ENCODE measurements at regions not wholly inside any gene's neighbourhood (a gene's known extent, or its start where the extent isn't known, plus 50 kb on each side); places are given as distances from the start of the nearest gene placed in this dataset.

DNA sequence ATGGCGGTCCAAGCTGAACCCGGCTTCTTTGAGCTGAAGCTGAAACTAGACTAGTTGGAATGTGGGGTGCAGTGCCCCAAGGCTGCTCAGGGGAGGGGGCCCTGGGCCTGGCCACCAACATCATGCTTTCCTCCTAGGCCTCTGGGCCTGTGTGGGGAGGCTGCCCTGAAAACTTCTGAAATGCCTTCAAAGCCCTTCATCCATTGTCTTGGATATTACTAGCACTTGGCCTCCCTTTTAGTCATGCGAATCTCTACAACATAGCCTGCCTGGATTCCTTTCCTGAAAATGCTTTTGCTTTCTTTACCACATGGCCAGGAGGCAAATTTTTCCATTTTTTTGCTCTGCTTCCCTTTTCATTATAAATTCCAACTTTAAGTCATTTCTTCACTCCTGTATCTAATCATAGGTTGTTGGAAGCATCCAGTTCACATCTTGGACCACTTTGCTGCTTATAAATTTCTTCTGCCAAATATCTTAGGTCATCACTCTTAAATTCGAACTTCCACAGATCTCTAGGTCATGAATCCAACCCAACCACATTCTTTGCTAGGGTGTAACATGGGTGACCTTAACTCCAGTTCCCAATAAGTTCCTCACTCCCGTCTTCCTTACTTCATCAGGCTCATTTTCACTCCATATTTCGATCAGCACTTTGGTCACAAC is 103.4 kb downstream of the DDIT4L start:
- Histone ChIP-seq H3K36me3 (ENCODE audit: control insufficient read depth in 1 of 2, insufficient read depth in 2 of 2, low read length in 2 of 2) (no peaks in the 10 kb centered on the region), H3K4me3 (ENCODE audit: low read depth in 1 of 2, low read length in 2 of 2) (no peak overlapping the region), H3K27me3 (ENCODE audit: control insufficient read depth in 1 of 2, insufficient read depth in 2 of 2, low read length in 2 of 2) (no peaks in the 10 kb centered on the region), H3K27ac (ENCODE audit: low read depth, low read length) (no peak overlapping the region), H3K4me1 (ENCODE audit: control insufficient read depth in 1 of 2, insufficient read depth in 2 of 2, low read length in 2 of 2) (no peaks in the 10 kb centered on the region), H3K9ac (ENCODE audit: low read depth in 1 of 2, low read length in 2 of 2) (no peak overlapping the region), H3K9me3 (ENCODE audit: control insufficient read depth in 1 of 2, low read length in 2 of 2) (no peaks in the 10 kb centered on the region)

DNA sequence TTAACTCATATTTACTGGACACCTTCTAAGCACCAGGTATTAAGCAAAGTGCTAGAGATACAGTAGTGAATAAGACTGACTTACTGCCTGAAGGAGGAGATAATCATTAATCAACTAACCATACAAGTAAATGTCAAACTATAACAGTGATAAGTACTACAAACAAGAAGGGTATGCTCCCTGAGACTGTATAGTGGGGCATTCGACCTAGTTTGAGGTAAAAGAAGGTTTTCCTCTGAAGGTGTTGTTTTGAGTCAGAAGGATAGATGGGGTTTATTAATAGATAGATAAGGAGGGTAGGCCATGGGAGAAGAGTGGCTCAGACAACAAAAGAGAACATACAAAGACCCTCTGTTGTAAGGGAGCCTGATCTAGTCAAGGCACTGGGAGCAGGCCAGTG is 105.4 kb downstream of the DDIT4L start:
- Histone ChIP-seq H3K36me3 (ENCODE audit: control insufficient read depth in 1 of 2, insufficient read depth in 2 of 2, low read length in 2 of 2) (no peaks in the 10 kb centered on the region), H3K9ac (ENCODE audit: low read depth in 1 of 2, low read length in 2 of 2) (no peak overlapping the region), H3K27ac (ENCODE audit: low read depth, low read length) (no peak overlapping the region), H3K9me3 (ENCODE audit: control insufficient read depth in 1 of 2, low read length in 2 of 2) (no peaks in the 10 kb centered on the region), H3K4me1 (ENCODE audit: control insufficient read depth in 1 of 2, insufficient read depth in 2 of 2, low read length in 2 of 2) (no peaks in the 10 kb centered on the region), H3K27me3 (ENCODE audit: control insufficient read depth in 1 of 2, insufficient read depth in 2 of 2, low read length in 2 of 2) (no peaks in the 10 kb centered on the region), H3K4me3 (ENCODE audit: low read depth in 1 of 2, low read length in 2 of 2) (no peak overlapping the region)

DNA sequence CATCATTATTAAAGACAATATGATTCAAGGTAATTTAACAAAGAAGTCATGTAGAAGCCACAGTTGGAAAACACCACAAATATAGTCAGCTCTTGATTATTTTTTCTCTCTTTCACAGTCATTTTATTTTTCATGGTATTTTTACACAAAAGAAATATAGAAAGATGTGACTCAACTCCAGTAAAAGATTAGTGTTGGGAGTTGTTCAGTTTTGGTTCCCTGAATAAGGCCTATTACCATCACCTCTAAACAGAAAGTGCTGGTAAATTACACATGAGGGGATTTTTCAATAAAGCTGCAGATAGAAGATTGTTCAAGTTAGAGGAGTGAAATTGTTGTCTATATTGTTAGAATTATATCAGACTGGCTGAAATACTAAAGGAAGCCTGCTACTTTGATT is 107.0 kb downstream of the DDIT4L start:
- Histone ChIP-seq H3K27me3 (ENCODE audit: control insufficient read depth in 1 of 2, insufficient read depth in 2 of 2, low read length in 2 of 2) (no peaks in the 10 kb centered on the region), H3K4me1 (ENCODE audit: control insufficient read depth in 1 of 2, insufficient read depth in 2 of 2, low read length in 2 of 2) (no peaks in the 10 kb centered on the region), H3K4me3 (ENCODE audit: low read depth in 1 of 2, low read length in 2 of 2) (no peak overlapping the region), H3K9ac (ENCODE audit: low read depth in 1 of 2, low read length in 2 of 2) (no peak overlapping the region), H3K9me3 (ENCODE audit: control insufficient read depth in 1 of 2, low read length in 2 of 2) (no peaks in the 10 kb centered on the region), H3K27ac (ENCODE audit: low read depth, low read length) (no peak overlapping the region), H3K36me3 (ENCODE audit: control insufficient read depth in 1 of 2, insufficient read depth in 2 of 2, low read length in 2 of 2) (no peaks in the 10 kb centered on the region)

DNA sequence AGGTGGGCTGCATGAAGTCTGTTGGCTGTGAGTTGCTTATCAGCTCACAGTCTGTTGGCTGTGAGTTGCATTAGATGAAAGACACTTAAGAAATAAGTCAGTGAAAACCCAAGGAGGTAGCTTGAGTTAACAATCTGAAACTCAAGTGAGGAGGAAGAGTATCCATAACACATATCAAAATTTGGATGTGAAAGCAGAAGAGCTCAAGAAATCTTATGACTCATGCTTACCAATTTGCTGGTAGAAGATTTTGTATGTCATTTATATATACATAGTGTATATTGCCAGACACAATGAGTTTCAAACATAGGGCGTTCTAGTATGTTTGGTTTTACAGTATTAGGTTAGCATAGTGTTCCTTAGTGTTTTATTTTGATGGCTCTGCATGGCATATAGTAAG is 107.4 kb downstream of the DDIT4L start:
- no peaks in the 10 kb centered on the region for H3K36me3 ChIP-seq (ENCODE audit: control insufficient read depth in 1 of 2, insufficient read depth in 2 of 2, low read length in 2 of 2)
- H3K4me1 ChIP-seq (ENCODE audit: control insufficient read depth in 1 of 2, insufficient read depth in 2 of 2, low read length in 2 of 2): no peaks in the 10 kb centered on the region
- H3K9ac ChIP-seq (ENCODE audit: low read depth in 1 of 2, low read length in 2 of 2): no peak overlapping the region
- H3K27ac ChIP-seq (ENCODE audit: low read depth, low read length): no peak overlapping the region
- no peaks in the 10 kb centered on the region for H3K27me3 ChIP-seq (ENCODE audit: control insufficient read depth in 1 of 2, insufficient read depth in 2 of 2, low read length in 2 of 2)
- no peak overlapping the region for H3K4me3 ChIP-seq (ENCODE audit: low read depth in 1 of 2, low read length in 2 of 2)
- H3K9me3 ChIP-seq (ENCODE audit: control insufficient read depth in 1 of 2, low read length in 2 of 2): no peaks in the 10 kb centered on the region

DNA sequence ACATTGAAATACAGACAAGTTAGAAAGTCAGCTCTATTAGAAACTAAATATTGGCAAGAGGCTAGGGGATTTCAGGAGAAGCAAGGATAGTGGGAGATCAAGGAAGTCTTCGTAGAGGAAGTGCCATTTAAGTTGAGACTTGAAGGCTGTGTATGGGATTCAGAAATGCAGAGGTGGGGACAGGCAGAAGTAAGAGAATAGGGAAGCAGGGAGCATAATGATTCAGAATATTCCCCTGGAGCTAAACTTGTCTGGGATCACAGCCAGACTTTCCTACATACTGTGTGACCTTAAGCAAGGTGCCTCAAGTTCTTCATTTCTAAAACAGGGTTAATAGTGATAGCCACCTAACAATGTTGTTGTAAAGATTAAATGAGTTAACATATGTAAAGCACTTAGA is 108.8 kb downstream of the DDIT4L start:
- Histone ChIP-seq H3K4me1 (ENCODE audit: control insufficient read depth in 1 of 2, insufficient read depth in 2 of 2, low read length in 2 of 2) (no peaks in the 10 kb centered on the region), H3K27ac (ENCODE audit: low read depth, low read length) (no peak overlapping the region), H3K36me3 (ENCODE audit: control insufficient read depth in 1 of 2, insufficient read depth in 2 of 2, low read length in 2 of 2) (no peaks in the 10 kb centered on the region), H3K9me3 (ENCODE audit: control insufficient read depth in 1 of 2, low read length in 2 of 2) (no peaks in the 10 kb centered on the region), H3K9ac (ENCODE audit: low read depth in 1 of 2, low read length in 2 of 2) (no peak overlapping the region), H3K4me3 (ENCODE audit: low read depth in 1 of 2, low read length in 2 of 2) (no peak overlapping the region), H3K27me3 (ENCODE audit: control insufficient read depth in 1 of 2, insufficient read depth in 2 of 2, low read length in 2 of 2) (no peaks in the 10 kb centered on the region)

DNA sequence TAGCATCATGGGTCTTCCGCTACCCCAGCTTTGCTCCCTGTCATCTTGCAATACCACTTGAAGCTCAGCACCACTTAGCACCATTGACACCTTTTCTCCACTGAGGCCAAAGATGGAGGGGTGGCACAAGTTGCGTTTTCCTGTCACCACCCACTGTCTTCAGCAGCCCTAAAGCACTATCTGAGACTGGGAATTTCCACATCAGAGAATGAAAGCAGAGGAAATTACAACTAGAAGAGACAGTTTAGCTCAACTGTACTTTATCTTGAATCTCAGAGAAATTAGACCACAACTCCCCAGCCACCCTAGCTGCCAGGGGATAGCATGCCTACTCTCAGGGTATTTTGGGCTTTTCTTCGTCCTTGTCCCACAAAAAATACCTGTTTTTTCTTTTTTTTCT is 111.0 kb downstream of the DDIT4L start:
- H3K9ac ChIP-seq (ENCODE audit: low read depth in 1 of 2, low read length in 2 of 2): no peak overlapping the region
- H3K4me3 ChIP-seq (ENCODE audit: low read depth in 1 of 2, low read length in 2 of 2): no peak overlapping the region
- H3K27ac ChIP-seq (ENCODE audit: low read depth, low read length): no peak overlapping the region
- H3K9me3 ChIP-seq (ENCODE audit: control insufficient read depth in 1 of 2, low read length in 2 of 2): no peaks in the 10 kb centered on the region
- no peaks in the 10 kb centered on the region for H3K27me3 ChIP-seq (ENCODE audit: control insufficient read depth in 1 of 2, insufficient read depth in 2 of 2, low read length in 2 of 2)
- no peaks in the 10 kb centered on the region for H3K4me1 ChIP-seq (ENCODE audit: control insufficient read depth in 1 of 2, insufficient read depth in 2 of 2, low read length in 2 of 2)
- H3K36me3 ChIP-seq (ENCODE audit: control insufficient read depth in 1 of 2, insufficient read depth in 2 of 2, low read length in 2 of 2): no peaks in the 10 kb centered on the region

DNA sequence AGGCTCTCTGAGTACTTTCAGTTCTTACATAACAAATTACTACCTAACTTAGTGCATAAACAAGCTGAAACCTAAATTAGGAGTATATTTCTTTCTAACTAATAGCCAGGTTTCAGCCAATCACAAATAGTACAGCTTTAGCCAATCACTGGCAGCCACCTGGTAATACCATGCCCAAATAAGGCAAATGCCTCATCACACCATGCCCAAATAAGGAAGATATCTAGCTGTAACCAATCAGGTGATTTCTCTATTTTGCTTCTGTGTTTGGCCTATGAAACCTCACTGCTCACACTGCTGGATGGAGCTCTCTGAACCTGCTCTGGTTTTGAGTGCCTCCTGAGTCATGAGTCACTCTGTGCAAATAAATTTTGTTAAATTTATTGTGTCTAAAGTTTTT is 113.5 kb downstream of the DDIT4L start:
- Histone ChIP-seq H3K9me3 (ENCODE audit: control insufficient read depth in 1 of 2, low read length in 2 of 2) (no peaks in the 10 kb centered on the region), H3K4me3 (ENCODE audit: low read depth in 1 of 2, low read length in 2 of 2) (no peak overlapping the region), H3K9ac (ENCODE audit: low read depth in 1 of 2, low read length in 2 of 2) (no peak overlapping the region)

DNA sequence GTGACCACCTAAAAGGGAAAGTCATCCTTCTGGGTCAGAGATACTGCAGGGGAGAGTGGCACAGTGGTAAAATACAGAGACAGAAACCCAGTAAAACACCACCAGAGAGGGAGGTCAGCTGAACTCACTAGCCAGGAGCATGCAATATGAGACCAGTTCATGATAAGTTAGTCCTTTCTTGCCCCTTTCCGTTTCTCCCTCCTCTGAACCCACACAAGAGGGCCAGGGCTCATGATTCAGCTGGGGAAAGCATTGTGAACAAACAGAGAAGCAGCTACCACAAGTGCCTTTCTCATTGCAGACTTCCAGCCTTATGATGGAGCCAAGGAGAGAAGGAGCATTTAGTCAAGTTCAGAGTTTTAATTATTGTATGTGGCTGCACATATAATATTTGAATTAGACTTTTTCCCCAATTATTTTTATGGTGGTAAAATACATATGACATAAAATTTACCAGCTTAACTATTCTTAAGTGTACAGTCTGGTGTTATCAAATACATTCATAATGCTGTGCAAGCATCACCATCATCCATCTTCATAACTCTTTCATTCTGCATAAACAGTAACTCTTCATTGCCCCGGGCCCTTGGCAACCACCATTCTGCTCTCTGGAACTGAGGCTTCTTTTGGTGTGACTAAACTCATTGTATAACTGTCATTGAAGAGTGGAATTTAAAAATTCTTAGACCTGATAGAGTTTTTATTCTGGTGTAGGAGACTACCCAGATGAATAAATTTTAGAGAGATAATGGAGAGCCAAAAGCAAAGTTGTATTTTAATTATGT is 114.6 kb downstream of the DDIT4L start:
- Histone ChIP-seq H3K27ac (ENCODE audit: low read depth, low read length) (no peak overlapping the region), H3K9me3 (ENCODE audit: control insufficient read depth in 1 of 2, low read length in 2 of 2) (no peaks in the 10 kb centered on the region), H3K4me3 (ENCODE audit: low read depth in 1 of 2, low read length in 2 of 2) (no peak overlapping the region), H3K27me3 (ENCODE audit: control insufficient read depth in 1 of 2, insufficient read depth in 2 of 2, low read length in 2 of 2) (no peaks in the 10 kb centered on the region), H3K4me1 (ENCODE audit: control insufficient read depth in 1 of 2, insufficient read depth in 2 of 2, low read length in 2 of 2) (no peaks in the 10 kb centered on the region), H3K36me3 (ENCODE audit: control insufficient read depth in 1 of 2, insufficient read depth in 2 of 2, low read length in 2 of 2) (no peaks in the 10 kb centered on the region), H3K9ac (ENCODE audit: low read depth in 1 of 2, low read length in 2 of 2) (no peak overlapping the region)

More for the DNA sequence above, 113.5 kb downstream of the DDIT4L start:
- Histone ChIP-seq H3K36me3 (ENCODE audit: control insufficient read depth in 1 of 2, insufficient read depth in 2 of 2, low read length in 2 of 2) (no peaks in the 10 kb centered on the region), H3K27ac (ENCODE audit: low read depth, low read length) (no peak overlapping the region), H3K27me3 (ENCODE audit: control insufficient read depth in 1 of 2, insufficient read depth in 2 of 2, low read length in 2 of 2) (no peaks in the 10 kb centered on the region), H3K4me1 (ENCODE audit: control insufficient read depth in 1 of 2, insufficient read depth in 2 of 2, low read length in 2 of 2) (no peaks in the 10 kb centered on the region)

DNA sequence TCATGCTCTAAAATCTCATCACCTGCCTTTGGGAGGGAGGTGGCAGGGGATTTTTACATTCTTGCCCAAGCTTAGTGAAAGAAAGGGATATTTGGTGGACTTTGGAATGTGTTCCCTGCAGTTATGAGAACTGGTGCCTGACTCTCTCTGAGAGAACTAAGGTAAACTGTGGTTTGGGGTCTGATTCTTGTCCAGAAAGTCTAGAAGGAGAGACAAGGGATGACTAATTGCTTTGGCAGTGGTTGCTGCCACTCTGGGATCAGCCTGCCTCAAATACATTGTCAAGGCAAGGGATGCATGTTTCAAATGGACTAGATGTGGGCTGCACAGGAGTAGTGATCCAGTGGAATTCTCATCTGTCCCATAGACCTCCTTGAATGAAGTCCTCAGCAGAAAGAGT is 115.2 kb downstream of the DDIT4L start:
- Histone ChIP-seq H3K4me3 (ENCODE audit: low read depth in 1 of 2, low read length in 2 of 2) (no peak overlapping the region), H3K27me3 (ENCODE audit: control insufficient read depth in 1 of 2, insufficient read depth in 2 of 2, low read length in 2 of 2) (no peaks in the 10 kb centered on the region), H3K4me1 (ENCODE audit: control insufficient read depth in 1 of 2, insufficient read depth in 2 of 2, low read length in 2 of 2) (no peaks in the 10 kb centered on the region), H3K36me3 (ENCODE audit: control insufficient read depth in 1 of 2, insufficient read depth in 2 of 2, low read length in 2 of 2) (no peaks in the 10 kb centered on the region), H3K9me3 (ENCODE audit: control insufficient read depth in 1 of 2, low read length in 2 of 2) (no peaks in the 10 kb centered on the region), H3K9ac (ENCODE audit: low read depth in 1 of 2, low read length in 2 of 2) (no peak overlapping the region), H3K27ac (ENCODE audit: low read depth, low read length) (no peak overlapping the region)

DNA sequence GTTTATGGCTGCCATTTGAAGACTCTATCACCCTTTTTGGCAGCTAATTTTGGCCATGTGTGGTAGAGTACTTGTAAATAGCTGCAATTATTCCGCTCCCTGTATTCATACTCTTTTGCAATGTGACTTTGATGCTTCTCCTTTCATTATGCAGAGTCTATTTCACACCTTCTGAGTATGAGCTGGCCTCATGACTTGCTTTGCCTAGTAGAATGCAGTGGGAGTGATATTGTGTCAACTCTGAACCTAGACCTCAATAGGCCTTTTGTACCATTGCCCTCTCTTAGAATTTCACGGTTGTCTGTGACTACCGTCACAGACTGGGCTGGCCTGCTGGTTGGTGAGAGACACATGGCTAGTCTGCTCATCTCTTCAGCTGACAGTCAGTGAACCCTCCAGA is 118.8 kb downstream of the DDIT4L start:
- H3K9me3 ChIP-seq (ENCODE audit: control insufficient read depth in 1 of 2, low read length in 2 of 2): no peaks in the 10 kb centered on the region
- H3K4me1 ChIP-seq (ENCODE audit: control insufficient read depth in 1 of 2, insufficient read depth in 2 of 2, low read length in 2 of 2): no peaks in the 10 kb centered on the region
- H3K4me3 ChIP-seq (ENCODE audit: low read depth in 1 of 2, low read length in 2 of 2): no peak overlapping the region
- H3K9ac ChIP-seq (ENCODE audit: low read depth in 1 of 2, low read length in 2 of 2): no peak overlapping the region
- no peaks in the 10 kb centered on the region for H3K27me3 ChIP-seq (ENCODE audit: control insufficient read depth in 1 of 2, insufficient read depth in 2 of 2, low read length in 2 of 2)
- no peaks in the 10 kb centered on the region for H3K36me3 ChIP-seq (ENCODE audit: control insufficient read depth in 1 of 2, insufficient read depth in 2 of 2, low read length in 2 of 2)
- no peak overlapping the region for H3K27ac ChIP-seq (ENCODE audit: low read depth, low read length)

All from duodenal mucosa (tissue), 2 donors.